ENCODE measurements at regions not wholly inside any gene's neighbourhood (a gene's known extent, or its start where the extent isn't known, plus 50 kb on each side); places are given as distances from the start of the nearest gene placed in this dataset.
A peak's percentile ranks its signal among the peaks of the same experiment; 100 is the strongest.

- no peak for DNase-seq (ENCODE audit: low read depth)
Observed at GRCh38 chr6:140586426-140587061, 1212.1 kb upstream of the CITED2 start.

DNA sequence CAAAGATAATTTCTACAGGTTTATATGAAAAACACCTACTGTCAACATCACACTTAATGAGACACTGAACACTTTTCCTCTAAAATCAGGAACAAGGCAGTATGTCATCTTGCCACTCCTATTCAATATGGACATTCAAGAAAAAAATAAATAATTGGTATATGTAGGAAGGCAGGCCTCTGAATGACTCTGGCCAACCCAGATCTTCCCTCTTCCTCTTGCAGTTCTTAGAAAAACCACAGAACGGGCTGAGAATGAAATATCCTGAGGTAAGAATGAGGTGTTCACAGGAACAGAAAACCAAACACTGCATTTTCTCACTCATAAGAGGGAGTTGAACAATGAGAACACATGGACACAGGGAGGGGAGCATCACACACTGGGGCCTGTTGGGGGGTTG lies 1207.2 kb upstream of the CITED2 start:
- DNase-seq (ENCODE audit: low read depth), result no peak

DNA sequence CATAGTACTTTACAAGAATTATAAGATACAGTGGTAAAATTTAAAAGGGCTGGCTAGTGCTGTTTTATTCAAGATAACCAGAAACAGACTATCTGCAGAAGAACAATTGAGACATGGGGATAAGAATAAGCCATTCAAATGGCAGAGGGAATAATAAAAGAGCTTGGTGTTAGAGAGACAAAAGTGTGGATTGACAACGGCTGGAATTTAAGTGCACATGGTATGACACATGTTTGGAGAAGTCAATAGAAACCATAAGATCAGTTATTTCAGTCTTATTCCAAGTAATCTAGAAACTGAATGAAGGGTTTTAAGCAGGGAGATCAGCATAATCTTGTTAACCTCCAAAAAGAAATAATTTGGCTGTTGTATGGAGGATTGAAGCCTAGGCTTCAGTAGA lies 1205.5 kb upstream of the CITED2 start:
- DNase-seq (ENCODE audit: low read depth), result no peak

DNA sequence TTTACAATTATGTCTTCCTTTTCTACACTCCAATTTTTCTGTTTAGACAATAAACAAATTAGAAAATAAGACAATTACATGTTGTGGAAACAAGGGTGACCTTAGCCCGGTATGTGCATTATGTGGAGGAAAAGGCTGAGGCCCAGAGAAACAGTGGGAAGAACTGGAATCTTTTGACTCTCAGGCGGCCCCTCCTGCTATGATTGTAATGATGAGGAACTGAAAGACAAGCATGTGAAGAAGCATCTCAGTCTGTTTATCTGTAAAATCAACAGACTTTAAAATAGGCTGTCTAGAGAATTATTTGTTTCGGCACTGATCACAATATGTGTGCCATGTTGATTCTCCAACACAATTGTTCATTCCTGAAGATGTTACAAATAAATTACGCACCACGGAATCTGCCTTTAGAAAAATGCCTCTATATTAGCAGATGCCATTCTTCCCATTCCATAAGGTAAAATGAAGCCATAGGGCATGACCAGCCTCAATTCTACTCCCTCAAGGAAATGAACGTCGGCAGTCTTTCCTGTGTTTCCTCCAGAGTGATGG lies 1201.6 kb upstream of the CITED2 start:
- no peak for DNase-seq (ENCODE audit: low read depth)

DNA sequence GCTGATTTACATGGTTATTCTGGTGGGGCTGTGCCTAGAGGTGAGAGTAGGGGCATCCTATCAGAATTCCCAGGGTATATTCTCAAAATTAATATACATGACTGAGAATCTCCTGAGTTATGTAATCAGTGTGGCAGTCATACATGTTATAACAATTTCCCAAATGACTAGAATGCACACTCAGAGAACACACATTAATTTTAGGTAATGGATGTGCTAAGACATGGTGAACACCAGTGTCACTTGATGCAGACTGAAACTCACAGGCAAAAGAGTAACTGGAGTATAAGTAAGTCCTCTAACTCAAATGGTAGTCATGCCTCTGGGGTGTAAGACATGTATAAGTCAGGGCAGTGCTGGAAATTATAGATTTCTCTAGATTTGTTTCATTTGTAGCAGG lies 1198.4 kb upstream of the CITED2 start:
- no peak for DNase-seq (ENCODE audit: low read depth)

- DNase-seq (ENCODE audit: low read depth), result peak; percentile 81
Observed at GRCh38 chr6:140572129-140572528, 1197.7 kb upstream of the CITED2 start.

DNA sequence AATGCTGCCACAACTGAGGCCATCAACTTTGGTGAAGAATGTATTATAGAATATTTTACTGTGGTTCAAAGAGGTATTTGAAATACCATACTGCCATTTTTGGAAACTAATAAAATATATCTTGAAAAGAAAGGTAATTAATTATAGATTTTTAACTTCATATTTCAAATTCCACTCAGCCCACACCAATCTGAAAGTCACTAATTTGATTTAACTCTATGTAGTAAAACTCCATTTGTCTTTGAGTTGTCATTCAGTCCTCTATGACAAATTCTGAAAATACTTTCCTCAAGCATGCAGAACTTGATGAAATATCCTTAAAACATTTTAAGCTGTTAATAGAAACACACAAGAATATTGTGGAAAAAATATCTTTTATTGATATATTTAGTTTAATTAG lies 1196.7 kb upstream of the CITED2 start:
- DNase-seq (ENCODE audit: low read depth), result no peak

DNA sequence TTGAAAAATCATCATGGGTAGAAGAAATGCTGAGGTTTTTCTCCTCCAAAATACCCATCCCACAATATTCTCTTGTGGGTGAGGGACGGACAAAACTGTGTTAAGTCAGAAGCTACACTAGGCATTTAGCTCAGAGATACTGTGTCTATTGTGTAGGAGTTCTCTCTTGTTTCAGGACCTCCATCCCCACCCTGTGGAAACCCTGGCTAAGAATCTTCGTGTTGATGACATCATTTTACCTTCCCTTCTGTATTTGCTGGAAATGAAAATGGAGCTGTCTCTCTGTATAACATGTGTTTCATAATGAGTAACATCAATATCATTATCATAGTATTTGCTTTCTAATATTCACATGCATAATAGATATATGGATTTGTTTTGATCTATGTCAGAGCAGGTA lies 1193.0 kb upstream of the CITED2 start:
- no peak for DNase-seq (ENCODE audit: low read depth)

- peak; percentile 44 for DNase-seq (ENCODE audit: low read depth)
Observed at GRCh38 chr6:140566781-140567277, 1192.4 kb upstream of the CITED2 start.

DNA sequence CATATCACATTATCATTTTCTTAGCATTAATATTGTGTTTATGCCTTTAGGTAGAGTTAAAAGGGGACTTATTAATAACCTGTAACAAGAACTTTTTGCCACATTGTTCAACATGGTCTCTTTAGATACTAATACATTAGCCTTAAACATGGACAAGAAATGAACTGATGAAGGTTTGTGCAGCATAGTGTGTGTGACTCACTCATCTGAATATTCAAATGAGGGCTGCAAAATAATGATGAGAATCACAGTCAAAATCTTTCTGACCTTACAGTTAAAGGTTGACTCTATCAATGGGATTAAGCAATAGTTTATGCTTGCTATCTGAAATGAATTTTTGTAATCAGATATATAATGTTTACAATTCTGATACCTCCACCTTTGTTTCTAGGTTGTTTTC lies 1189.3 kb upstream of the CITED2 start:
- DNase-seq (ENCODE audit: low read depth), result no peak

GRCh38 chr6:140561701-140562100 lies 1187.3 kb upstream of the CITED2 start:
- no peak for DNase-seq (ENCODE audit: low read depth)

DNA sequence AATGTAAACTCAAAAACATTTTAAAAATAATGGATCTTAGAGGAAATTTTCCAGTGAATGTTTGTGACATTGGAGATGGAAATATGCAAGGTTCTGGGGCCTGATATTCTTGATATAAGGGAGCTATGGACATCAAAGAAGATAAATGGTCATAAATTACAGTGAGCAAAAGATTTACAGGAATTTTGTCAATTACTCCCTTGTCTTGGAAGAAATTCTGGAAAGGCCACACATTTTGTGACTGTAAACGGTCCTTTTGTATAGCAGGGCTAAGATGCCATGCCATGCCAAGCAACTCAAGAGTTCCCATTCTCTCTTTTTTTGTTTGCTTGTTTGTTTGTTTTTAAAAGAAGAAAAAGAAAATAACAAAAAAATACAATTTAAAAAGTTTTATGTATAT lies 1186.2 kb upstream of the CITED2 start:
- DNase-seq (ENCODE audit: low read depth), result no peak

DNA sequence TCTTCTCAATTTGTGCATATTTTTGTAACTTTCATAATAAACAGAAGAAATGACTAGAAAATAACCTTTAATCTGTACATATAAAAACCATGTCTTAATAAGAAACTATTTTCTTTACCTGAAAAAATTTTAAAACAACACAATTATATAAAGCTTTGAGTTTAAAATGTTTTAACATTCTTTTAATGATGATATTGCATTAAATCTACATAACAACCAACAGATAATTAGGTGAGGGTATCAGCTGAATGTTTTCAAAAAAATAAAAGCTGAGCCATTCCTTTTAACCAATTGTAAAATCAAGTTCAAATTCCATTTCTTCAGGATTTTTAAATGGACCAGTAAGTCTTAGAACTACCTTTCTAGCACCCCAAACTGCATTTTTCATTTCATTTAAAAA lies 1185.0 kb upstream of the CITED2 start:
- no peak for DNase-seq (ENCODE audit: low read depth)

DNA sequence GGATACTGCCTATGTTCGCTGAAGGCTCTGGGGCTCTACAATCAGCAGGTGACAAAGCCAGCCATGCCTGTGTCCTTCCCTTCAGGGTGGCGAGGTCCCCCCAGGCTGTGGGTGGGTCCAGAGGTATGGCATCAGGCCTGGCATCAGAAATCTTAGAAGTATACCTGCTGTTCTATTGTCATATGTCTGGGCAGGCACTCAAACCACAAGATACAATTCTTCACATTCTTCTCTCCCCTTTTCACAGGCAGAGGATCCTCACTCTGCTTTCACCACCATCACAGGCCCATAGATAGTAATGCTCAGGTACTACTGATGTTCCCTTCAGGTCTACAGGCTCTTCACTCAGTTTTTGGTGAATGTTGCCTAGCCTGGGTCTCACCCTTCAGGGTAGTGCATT lies 1180.0 kb upstream of the CITED2 start:
- no peak for DNase-seq (ENCODE audit: low read depth)

DNA sequence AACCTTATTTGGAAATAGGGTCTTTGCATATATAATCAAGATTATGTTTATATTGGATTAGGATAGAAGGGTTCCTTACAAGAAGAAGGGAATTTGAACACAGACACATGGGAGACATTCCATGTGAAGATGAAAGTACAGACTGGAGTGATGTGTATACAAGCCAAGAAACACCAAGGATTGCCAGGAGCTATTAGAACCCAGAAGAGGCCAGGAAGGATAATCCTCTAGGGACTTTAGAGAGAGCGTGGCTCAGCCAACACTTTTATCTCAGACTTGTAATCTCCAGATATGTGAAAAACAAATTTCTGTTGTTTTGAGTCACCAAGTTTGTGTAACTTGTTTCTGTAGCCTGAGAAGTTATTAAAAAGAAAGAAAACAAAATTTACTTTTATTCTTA lies 1173.9 kb upstream of the CITED2 start:
- no peak for DNase-seq (ENCODE audit: low read depth)

DNA sequence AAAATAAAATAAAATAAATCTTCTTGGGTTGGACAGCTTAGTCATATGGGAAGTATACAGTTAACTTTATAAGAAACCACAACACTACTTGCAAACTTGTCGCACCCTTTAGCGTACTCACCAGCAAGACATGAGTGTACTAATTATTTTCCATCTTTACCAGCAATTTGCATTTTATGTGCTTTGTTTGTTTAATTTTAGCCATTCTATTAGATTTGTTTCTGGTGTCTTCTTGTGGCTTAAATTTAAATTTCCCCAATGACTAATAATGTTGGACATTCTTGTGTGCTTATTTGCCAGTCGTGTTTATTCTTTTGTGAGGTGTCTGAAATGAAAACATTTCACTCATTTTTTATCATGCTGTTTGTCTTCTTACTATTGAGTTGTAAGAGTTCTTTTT lies 1172.2 kb upstream of the CITED2 start:
- no peak for DNase-seq (ENCODE audit: low read depth)

GRCh38 chr6:140544431-140544830 lies 1170.0 kb upstream of the CITED2 start:
- no peak for DNase-seq (ENCODE audit: low read depth)

GRCh38 chr6:140542863-140543262 lies 1168.4 kb upstream of the CITED2 start:
- DNase-seq (ENCODE audit: low read depth), result no peak

DNA sequence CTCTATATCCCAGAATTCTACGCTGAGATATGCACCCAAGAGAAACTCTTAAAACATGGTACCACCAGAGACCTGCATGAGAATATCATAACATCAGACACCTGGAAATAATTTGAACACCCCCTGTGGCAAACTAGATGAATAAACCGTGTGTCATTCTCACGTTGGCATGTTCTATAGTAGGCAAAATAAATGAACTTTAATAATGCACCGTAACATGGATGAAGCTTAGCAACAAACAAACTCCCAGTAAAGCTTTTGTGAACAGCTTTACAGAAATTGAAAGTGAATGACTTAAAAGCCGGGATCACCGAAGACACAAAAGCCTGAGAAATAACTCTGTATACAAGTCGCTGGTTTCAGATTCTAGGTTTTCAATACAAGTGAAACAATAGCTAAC lies 1166.8 kb upstream of the CITED2 start:
- no peak for DNase-seq (ENCODE audit: low read depth)

DNA sequence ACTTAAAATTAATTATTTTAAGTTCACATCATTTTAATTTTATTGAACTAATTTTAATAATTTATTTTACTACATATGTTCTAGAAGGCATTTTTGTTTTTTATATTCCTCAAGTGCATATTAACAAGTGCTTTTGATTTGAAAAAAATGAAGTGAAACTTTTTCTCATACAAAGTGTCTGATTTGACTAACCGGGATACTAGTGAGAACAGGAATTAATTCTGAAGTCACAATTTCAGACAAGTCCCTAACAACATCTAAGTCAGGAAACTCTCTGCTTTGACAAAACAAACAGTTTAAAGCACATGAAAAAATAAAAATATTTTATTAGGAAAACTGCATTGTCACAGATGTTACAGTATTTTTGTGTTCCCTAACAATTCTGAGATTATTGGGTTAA lies 1166.3 kb upstream of the CITED2 start:
- DNase-seq (ENCODE audit: low read depth), result no peak

DNA sequence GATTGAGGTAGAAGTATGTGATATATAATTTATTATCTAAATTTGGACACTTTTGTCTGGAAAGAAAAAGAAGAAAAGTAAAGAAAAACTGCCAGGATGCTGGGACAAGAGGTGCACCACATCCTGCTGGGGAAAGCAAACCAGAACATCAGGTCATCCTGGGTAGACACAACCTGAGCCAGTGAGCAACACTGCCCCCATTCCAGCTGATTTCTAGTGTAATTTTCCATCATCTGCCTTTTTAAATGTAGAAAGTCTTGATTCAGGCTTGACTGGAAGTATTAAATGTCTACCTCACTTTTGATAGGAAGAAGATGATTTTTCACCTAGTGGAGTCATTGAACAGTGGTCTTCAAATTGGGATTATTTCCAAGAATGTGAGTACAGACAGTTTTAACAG lies 1164.5 kb upstream of the CITED2 start:
- no peak for DNase-seq (ENCODE audit: low read depth)

- peak; percentile 98 for DNase-seq (ENCODE audit: low read depth)
Observed at GRCh38 chr6:140537834-140538705, 1163.6 kb upstream of the CITED2 start.

GRCh38 chr6:140537211-140537610 lies 1162.8 kb upstream of the CITED2 start:
- no peak for DNase-seq (ENCODE audit: low read depth)
